ENCODE measurements at regions not wholly inside any gene's neighbourhood (a gene's known extent, or its start where the extent isn't known, plus 50 kb on each side); places are given as distances from the start of the nearest gene placed in this dataset.

- DNase-seq, result no peak
- intact Hi-C loops (cut with DNase I), result loop anchor here in 2 of 10 donors (10.0 kb wide), 2 partner anchors 594 to 964 kb away; no protein-coding TSS in a partner anchor
Observed at GRCh38 chr21:17048974-17049373, 463.9 kb upstream of the CXADR start.

GRCh38 chr21:17050156-17050555 is 462.7 kb upstream of the CXADR start:
- H3K27me3 ChIP-seq, result no peaks in the 10 kb centered on the region
- H3K27ac ChIP-seq, result no peak overlapping the region
- intact Hi-C loops (cut with DNase I), result no loop called here
- ATAC-seq (no peak), DNase-seq (no peak)
- H3K4me3 ChIP-seq, result no peak overlapping the region
- H3K36me3 ChIP-seq, result no peaks in the 10 kb centered on the region
- H3K9me3 ChIP-seq, result peaks cover 0 to 17% (median 0%) of the 10 kb centered on the region in 11 donors
- TF ChIP-seq CTCF (IDR thresholded peaks at IDR 0.05), result no peak
- WGBS, 2 donors, result 78 to 84% methylated on average over 1 of the region's 1 CpG
- no peaks in the 10 kb centered on the region for H3K4me1 ChIP-seq

More at GRCh38 chr21:17048974-17049373, 463.9 kb upstream of the CXADR start:
- H3K27ac ChIP-seq, result no peak overlapping the region
- no peak for ATAC-seq
- no peak overlapping the region for H3K4me3 ChIP-seq
- H3K27me3 ChIP-seq, result no peaks in the 10 kb centered on the region
- no peaks in the 10 kb centered on the region for H3K4me1 ChIP-seq
- no peaks in the 10 kb centered on the region for H3K36me3 ChIP-seq
- 77 to 89% methylated on average over 3 of the region's 3 CpGs for WGBS, 2 donors
- peaks cover 0 to 17% (median 0%) of the 10 kb centered on the region in 11 donors for H3K9me3 ChIP-seq
- no peak for TF ChIP-seq CTCF (IDR thresholded peaks at IDR 0.05)

- 80 to 85% methylated on average over 2 of the region's 2 CpGs for WGBS, 2 donors
- H3K36me3 ChIP-seq, result no peaks in the 10 kb centered on the region
- intact Hi-C loops (cut with DNase I), result no loop called here
Observed at GRCh38 chr21:17050646-17051045, 462.2 kb upstream of the CXADR start.

GRCh38 chr21:17051054-17051453 is 461.8 kb upstream of the CXADR start:
- WGBS, 2 donors, result 61 to 65% methylated on average over 3 of the region's 3 CpGs
- TF ChIP-seq CTCF (IDR thresholded peaks at IDR 0.05), result no peak
- peak overlapping the region in 2 of 10 donors; percentile 28 to 31 for H3K27ac ChIP-seq
- H3K4me3 ChIP-seq, result no peak overlapping the region
- no peaks in the 10 kb centered on the region for H3K27me3 ChIP-seq
- H3K36me3 ChIP-seq, result no peaks in the 10 kb centered on the region
- peaks cover 0 to 17% (median 0%) of the 10 kb centered on the region in 11 donors for H3K9me3 ChIP-seq
- ATAC-seq (no peak), DNase-seq (no peak)
- intact Hi-C loops (cut with DNase I), result no loop called here
- H3K4me1 ChIP-seq, result no peaks in the 10 kb centered on the region

More at GRCh38 chr21:17050646-17051045, 462.2 kb upstream of the CXADR start:
- no peak for DNase-seq
- H3K4me3 ChIP-seq, result no peak overlapping the region
- H3K27ac ChIP-seq, result no peak overlapping the region
- H3K4me1 ChIP-seq, result no peaks in the 10 kb centered on the region
- H3K9me3 ChIP-seq, result peaks cover 0 to 17% (median 0%) of the 10 kb centered on the region in 11 donors
- no peak for ATAC-seq
- no peak for TF ChIP-seq CTCF (IDR thresholded peaks at IDR 0.05)
- H3K27me3 ChIP-seq, result no peaks in the 10 kb centered on the region
